BLaER1 (cell line): ENCODE measurements at regions not wholly inside any gene's neighbourhood (a gene's known extent, or its start where the extent isn't known, plus 50 kb on each side); places are given as distances from the start of the nearest gene placed in this dataset.

Source experiments
- H3K27ac ChIP-seq: shearing (Covaris generic); formaldehyde crosslinking; 2 replicates; pipeline ENCODE4 v1.8.1; 2022
- H3K27me3 ChIP-seq: shearing (Covaris generic); formaldehyde crosslinking; 2 replicates; pipeline ENCODE4 v1.8.1; 2022
- H3K36me3 ChIP-seq: shearing (Covaris generic); formaldehyde crosslinking; 2 replicates; pipeline ENCODE4 v1.8.1; 2022
- H3K4me1 ChIP-seq: shearing (Covaris generic); formaldehyde crosslinking; 2 replicates; pipeline ENCODE4 v1.8.1; 2022
- H3K4me2 ChIP-seq: shearing (Covaris generic); formaldehyde crosslinking; 2 replicates; pipeline ENCODE4 v1.8.1; 2022
- H3K4me3 ChIP-seq: shearing (Covaris generic); formaldehyde crosslinking; 2 replicates; pipeline ENCODE4 v1.8.1; 2022
- H3K9ac ChIP-seq: shearing (Covaris generic); formaldehyde crosslinking; 2 replicates; pipeline ENCODE4 v1.8.1; 2022
- H3K9me3 ChIP-seq: shearing (Covaris generic); formaldehyde crosslinking; 2 replicates; pipeline ENCODE4 v1.8.1; 2022
- H4K20me1 ChIP-seq: shearing (Covaris generic); formaldehyde crosslinking; 2 replicates; pipeline ENCODE4 v1.8.1; 2022
- Cebpa-rat ChIP-seq: shearing (Covaris generic); IDR thresholded peaks from 2 replicates; pipeline ENCODE4 v1.8.1; 2022

GRCh38 chr16:5490499-5490898 is 392.9 kb upstream of the EEF2KMT start:
- H3K4me2 ChIP-seq, result no peak overlapping the region
- no peaks in the 10 kb centered on the region for H4K20me1 ChIP-seq
- no peaks in the 10 kb centered on the region for H3K4me1 ChIP-seq
- no peaks in the 10 kb centered on the region for H3K9me3 ChIP-seq
- no peaks in the 10 kb centered on the region for H3K36me3 ChIP-seq
- H3K27ac ChIP-seq, result no peak overlapping the region
- no peaks in the 10 kb centered on the region for H3K27me3 ChIP-seq
- TF ChIP-seq Cebpa-rat, result no peak
- no peak overlapping the region for H3K4me3 ChIP-seq
- H3K9ac ChIP-seq, result no peak overlapping the region

GRCh38 chr16:5488581-5488980 is 391.0 kb upstream of the EEF2KMT start:
- Histone ChIP-seq H3K9ac (no peak overlapping the region), H3K4me2 (no peak overlapping the region), H3K27ac (no peak overlapping the region), H4K20me1 (no peaks in the 10 kb centered on the region), H3K4me1 (no peaks in the 10 kb centered on the region), H3K27me3 (no peaks in the 10 kb centered on the region), H3K36me3 (no peaks in the 10 kb centered on the region), H3K4me3 (no peak overlapping the region), H3K9me3 (no peaks in the 10 kb centered on the region)
- TF ChIP-seq Cebpa-rat, result no peak

GRCh38 chr16:5487728-5488127 is 390.1 kb upstream of the EEF2KMT start:
- H3K4me1 ChIP-seq, result no peaks in the 10 kb centered on the region
- no peak overlapping the region for H3K4me2 ChIP-seq
- H3K9me3 ChIP-seq, result no peaks in the 10 kb centered on the region
- TF ChIP-seq Cebpa-rat, result no peak
- no peaks in the 10 kb centered on the region for H4K20me1 ChIP-seq
- no peak overlapping the region for H3K9ac ChIP-seq
- no peak overlapping the region for H3K4me3 ChIP-seq
- H3K36me3 ChIP-seq, result no peaks in the 10 kb centered on the region
- H3K27me3 ChIP-seq, result no peaks in the 10 kb centered on the region
- no peak overlapping the region for H3K27ac ChIP-seq

- Histone ChIP-seq H3K36me3 (no peaks in the 10 kb centered on the region), H3K4me3 (no peak overlapping the region), H3K4me1 (no peaks in the 10 kb centered on the region), H3K9me3 (no peaks in the 10 kb centered on the region), H3K27me3 (no peaks in the 10 kb centered on the region; the same call in 1 of the 2 replicates), H3K9ac (no peak overlapping the region), H4K20me1 (no peaks in the 10 kb centered on the region), H3K4me2 (no peak overlapping the region), H3K27ac (no peak overlapping the region)
- no peak for TF ChIP-seq Cebpa-rat
These were observed 384.7 kb upstream of the EEF2KMT start for GRCh38 chr16:5482256-5482655.

GRCh38 chr16:5480431-5481195 is 383.0 kb upstream of the EEF2KMT start:
- no peaks in the 10 kb centered on the region for H3K9me3 ChIP-seq
- H3K36me3 ChIP-seq, result no peaks in the 10 kb centered on the region
- H3K4me2 ChIP-seq, result no peak overlapping the region
- no peaks in the 10 kb centered on the region; the same call in 1 of the 2 replicates for H3K27me3 ChIP-seq
- no peak overlapping the region for H3K9ac ChIP-seq
- no peak overlapping the region for H3K27ac ChIP-seq
- TF ChIP-seq Cebpa-rat, result no peak
- no peaks in the 10 kb centered on the region for H3K4me1 ChIP-seq
- H3K4me3 ChIP-seq, result no peak overlapping the region
- H4K20me1 ChIP-seq, result no peaks in the 10 kb centered on the region

GRCh38 chr16:5479926-5480325 is 382.3 kb upstream of the EEF2KMT start:
- Histone ChIP-seq H3K36me3 (no peaks in the 10 kb centered on the region), H3K4me3 (no peak overlapping the region), H3K9me3 (no peaks in the 10 kb centered on the region), H3K27ac (no peak overlapping the region), H4K20me1 (no peaks in the 10 kb centered on the region), H3K4me2 (no peak overlapping the region), H3K4me1 (no peaks in the 10 kb centered on the region), H3K9ac (no peak overlapping the region), H3K27me3 (no peaks in the 10 kb centered on the region; the same call in 1 of the 2 replicates)
- TF ChIP-seq Cebpa-rat, result no peak

- Histone ChIP-seq H3K4me1 (no peaks in the 10 kb centered on the region), H3K27me3 (no peaks in the 10 kb centered on the region; the same call in 1 of the 2 replicates)
These were observed 380.4 kb upstream of the EEF2KMT start for GRCh38 chr16:5478036-5478435.

GRCh38 chr16:5477251-5477650 is 379.7 kb upstream of the EEF2KMT start:
- no peaks in the 10 kb centered on the region for H3K4me1 ChIP-seq
- H3K4me3 ChIP-seq, result no peak overlapping the region
- no peak overlapping the region for H3K4me2 ChIP-seq
- no peaks in the 10 kb centered on the region for H3K9me3 ChIP-seq
- no peaks in the 10 kb centered on the region for H3K36me3 ChIP-seq
- no peak for TF ChIP-seq Cebpa-rat
- no peak overlapping the region for H3K9ac ChIP-seq
- no peak overlapping the region for H3K27ac ChIP-seq
- no peaks in the 10 kb centered on the region for H4K20me1 ChIP-seq
- peaks cover 2% of the 10 kb centered on the region; the same call in 1 of the 2 replicates for H3K27me3 ChIP-seq

More at GRCh38 chr16:5478036-5478435, 380.4 kb upstream of the EEF2KMT start:
- H3K4me2 ChIP-seq, result no peak overlapping the region
- H3K9ac ChIP-seq, result no peak overlapping the region
- H3K9me3 ChIP-seq, result no peaks in the 10 kb centered on the region
- H4K20me1 ChIP-seq, result no peaks in the 10 kb centered on the region
- H3K27ac ChIP-seq, result no peak overlapping the region
- no peaks in the 10 kb centered on the region for H3K36me3 ChIP-seq
- no peak for TF ChIP-seq Cebpa-rat
- H3K4me3 ChIP-seq, result no peak overlapping the region

GRCh38 chr16:5472552-5472951 is 375.0 kb upstream of the EEF2KMT start:
- Histone ChIP-seq H3K4me2 (no peak overlapping the region), H3K36me3 (no peaks in the 10 kb centered on the region), H3K9ac (no peak overlapping the region), H3K27ac (no peak overlapping the region), H4K20me1 (no peaks in the 10 kb centered on the region), H3K27me3 (0 out of 2 replicates have a peak, but pooled peaks cover 2% of the 10 kb centered on the region), H3K9me3 (no peaks in the 10 kb centered on the region), H3K4me3 (no peak overlapping the region), H3K4me1 (no peaks in the 10 kb centered on the region)
- no peak for TF ChIP-seq Cebpa-rat

- no peaks in the 10 kb centered on the region for H4K20me1 ChIP-seq
- no peak overlapping the region for H3K9ac ChIP-seq
- H3K4me2 ChIP-seq, result no peak overlapping the region
- TF ChIP-seq Cebpa-rat, result no peak
- no peaks in the 10 kb centered on the region for H3K4me1 ChIP-seq
- H3K9me3 ChIP-seq, result no peaks in the 10 kb centered on the region
- no peak overlapping the region for H3K4me3 ChIP-seq
- H3K36me3 ChIP-seq, result no peaks in the 10 kb centered on the region
- no peak overlapping the region for H3K27ac ChIP-seq
- 0 out of 2 replicates have a peak, but pooled peaks cover 2% of the 10 kb centered on the region for H3K27me3 ChIP-seq
These were observed 370.9 kb upstream of the EEF2KMT start for GRCh38 chr16:5468488-5468887.
